Activated naive CD8-positive, alpha-beta T cell treated with anti-CD3 and anti-CD28 coated beads, Interleukin-2, amount 50 U/mL, for 24 hours (primary cell): ENCODE measurements at regions not wholly inside any gene's neighbourhood (a gene's known extent, or its start where the extent isn't known, plus 50 kb on each side); places are given as distances from the start of the nearest gene placed in this dataset.

Experiments
- ATAC-seq: fragments of 150-1000 bp; cut with Tn5 transposase; one replicate; pipeline ENCODE4 v1.10.0; 2021
- DNase-seq: peaks from one replicate; pipeline ENCODE4 v3.0.0; 2021
- H3K27ac Mint-ChIP-seq: one replicate; pipeline ENCODE4 v1.8.0; 2021; ENCODE audit warnings: mild to moderate bottlenecking, mixed read lengths
- H3K27me3 Mint-ChIP-seq: one replicate; pipeline ENCODE4 v1.8.0; 2021; ENCODE audit warnings: mixed read lengths
- H3K36me3 Mint-ChIP-seq: one replicate; pipeline ENCODE4 v1.8.0; 2021; ENCODE audit warnings: low read depth, mixed read lengths
- H3K4me1 Mint-ChIP-seq: one replicate; pipeline ENCODE4 v1.8.0; 2021; ENCODE audit warnings: mixed read lengths
- H3K4me3 Mint-ChIP-seq: one replicate; pipeline ENCODE4 v1.8.0; 2021; ENCODE audit warnings: mild to moderate bottlenecking, moderate library complexity, mixed read lengths
- H3K9me3 Mint-ChIP-seq: one replicate; pipeline ENCODE4 v1.8.0; 2021; ENCODE audit warnings: mixed read lengths

DNA sequence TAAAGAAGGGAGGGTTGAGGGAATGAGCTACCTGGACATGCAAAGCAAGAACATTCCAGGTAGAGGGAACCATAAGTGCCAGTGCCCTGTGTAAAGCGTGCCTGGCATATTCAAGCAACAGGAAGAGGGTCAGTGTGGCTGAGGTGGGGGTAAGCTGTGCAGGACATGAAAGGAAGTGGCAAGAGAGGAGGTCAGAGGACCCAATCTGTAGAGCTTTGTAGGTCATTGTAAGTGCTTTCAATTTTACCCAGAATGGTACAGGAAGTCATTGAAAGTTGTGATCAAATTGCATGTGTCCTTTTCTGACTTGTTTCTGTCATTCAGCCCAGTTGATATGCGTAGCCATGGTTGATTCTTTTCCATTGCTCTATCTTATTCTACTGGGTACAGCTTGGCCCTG is 156.6 kb downstream of the NOC3L start:
- Mint-ChIP-seq H3K4me3 (no peak overlapping the region), H3K27me3 (peaks cover 7% of the 10 kb centered on the region), H3K9me3 (no peaks in the 10 kb centered on the region), H3K4me1 (peaks cover 2% of the 10 kb centered on the region), H3K27ac (no peak overlapping the region), H3K36me3 (no peaks in the 10 kb centered on the region)
- no peak for ATAC-seq
- no peak for DNase-seq

DNA sequence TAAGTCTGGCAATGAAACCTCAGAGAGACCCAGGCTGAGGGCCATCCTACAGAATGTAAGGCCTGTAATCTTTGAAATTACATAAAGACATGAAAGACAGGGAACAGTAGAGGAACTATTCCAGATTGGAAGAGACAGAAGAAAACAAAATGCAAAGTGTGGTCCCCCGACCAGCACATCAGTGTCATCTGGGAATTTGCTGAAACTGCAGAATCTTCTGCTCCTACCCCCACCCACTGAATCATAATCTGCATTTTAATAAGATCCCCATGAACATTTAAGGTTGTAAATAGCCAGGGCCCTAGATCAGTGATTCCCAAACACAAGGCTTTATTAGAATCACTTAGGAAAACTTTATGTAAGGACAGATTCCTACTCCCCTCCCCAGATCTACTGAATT is 154.4 kb downstream of the NOC3L start:
- Mint-ChIP-seq H3K36me3 (no peaks in the 10 kb centered on the region), H3K27ac (no peak overlapping the region), H3K9me3 (no peaks in the 10 kb centered on the region), H3K4me1 (peaks cover 2% of the 10 kb centered on the region), H3K27me3 (peaks cover 8% of the 10 kb centered on the region), H3K4me3 (no peak overlapping the region)
- DNase-seq = no peak
- ATAC-seq = no peak

DNA sequence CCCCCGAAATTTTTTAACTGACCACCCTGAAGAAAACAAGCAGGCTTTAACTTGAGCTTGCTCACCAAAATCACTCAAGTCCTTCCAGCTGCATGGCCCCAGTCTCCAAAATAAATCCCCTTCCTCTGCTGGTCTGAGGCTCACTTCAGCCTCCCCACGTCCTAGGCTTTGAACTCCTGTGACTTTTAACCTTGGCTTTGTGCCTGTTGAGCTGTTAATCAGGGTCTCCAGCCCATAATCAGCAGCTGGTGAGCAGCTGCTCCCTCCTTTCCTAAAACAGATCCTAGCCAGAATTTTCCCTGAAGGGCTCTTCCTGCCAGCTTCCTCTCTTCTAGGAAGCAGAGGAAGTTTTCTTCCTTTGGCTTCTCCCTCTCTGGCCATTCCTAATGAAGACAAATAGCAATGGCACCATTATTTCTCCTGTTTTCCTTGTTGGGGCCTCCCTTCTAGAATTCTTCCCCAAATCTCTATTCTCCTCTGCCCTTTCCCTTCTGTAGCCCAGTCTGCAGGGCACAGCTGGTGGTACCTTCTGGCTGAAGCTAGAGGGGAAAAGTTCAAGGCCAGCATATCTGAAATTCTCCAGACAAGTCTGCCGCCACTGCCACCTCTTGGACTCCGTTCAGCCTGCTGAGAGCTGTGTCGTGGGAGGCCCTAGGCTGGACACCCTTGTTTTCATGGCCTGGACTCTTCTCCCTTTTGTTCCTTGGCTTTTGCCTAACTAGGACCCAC is 152.1 kb downstream of the NOC3L start:
- H3K27me3 Mint-ChIP-seq = peaks cover 6% of the 10 kb centered on the region
- no peaks in the 10 kb centered on the region for H3K9me3 Mint-ChIP-seq
- H3K36me3 Mint-ChIP-seq = no peaks in the 10 kb centered on the region
- no peak for ATAC-seq
- H3K27ac Mint-ChIP-seq = no peak overlapping the region
- no peak for DNase-seq
- peaks cover 2% of the 10 kb centered on the region for H3K4me1 Mint-ChIP-seq
- H3K4me3 Mint-ChIP-seq = no peak overlapping the region

- peaks cover 2% of the 10 kb centered on the region for H3K4me1 Mint-ChIP-seq
- no peak overlapping the region for H3K4me3 Mint-ChIP-seq
- no peaks in the 10 kb centered on the region for H3K9me3 Mint-ChIP-seq
- peaks cover 6% of the 10 kb centered on the region for H3K27me3 Mint-ChIP-seq
- H3K36me3 Mint-ChIP-seq = no peaks in the 10 kb centered on the region
- DNase-seq (no peak), ATAC-seq (no peak)
- no peak overlapping the region for H3K27ac Mint-ChIP-seq
Measured at GRCh38 chr10:94211169-94211510, 151.6 kb downstream of the NOC3L start.

- H3K27me3 Mint-ChIP-seq = peaks cover 6% of the 10 kb centered on the region
- no peak for DNase-seq
- H3K9me3 Mint-ChIP-seq = no peaks in the 10 kb centered on the region
- H3K27ac Mint-ChIP-seq = no peak overlapping the region
- no peaks in the 10 kb centered on the region for H3K36me3 Mint-ChIP-seq
- no peak overlapping the region for H3K4me3 Mint-ChIP-seq
- H3K4me1 Mint-ChIP-seq = no peaks in the 10 kb centered on the region
- no peak for ATAC-seq
Measured at GRCh38 chr10:94213001-94213530, 149.7 kb downstream of the NOC3L start.

GRCh38 chr10:94213980-94214379 is 148.8 kb downstream of the NOC3L start:
- DNase-seq = no peak
- H3K36me3 Mint-ChIP-seq = no peaks in the 10 kb centered on the region

GRCh38 chr10:94214481-94214893 is 148.3 kb downstream of the NOC3L start:
- no peak for DNase-seq

More at GRCh38 chr10:94213980-94214379, 148.8 kb downstream of the NOC3L start:
- Mint-ChIP-seq H3K4me1 (no peaks in the 10 kb centered on the region), H3K4me3 (no peak overlapping the region), H3K27me3 (peaks cover 6% of the 10 kb centered on the region), H3K27ac (no peak overlapping the region), H3K9me3 (no peaks in the 10 kb centered on the region)
- no peak for ATAC-seq

GRCh38 chr10:94216201-94216600 is 146.5 kb downstream of the NOC3L start:
- DNase-seq (no peak), ATAC-seq (peak; percentile 15)
- Mint-ChIP-seq H3K4me1 (no peaks in the 10 kb centered on the region), H3K27me3 (peaks cover 6% of the 10 kb centered on the region), H3K36me3 (no peaks in the 10 kb centered on the region), H3K4me3 (no peak overlapping the region), H3K9me3 (no peaks in the 10 kb centered on the region), H3K27ac (no peak overlapping the region)

More at GRCh38 chr10:94214481-94214893, 148.3 kb downstream of the NOC3L start:
- H3K27me3 Mint-ChIP-seq = peaks cover 6% of the 10 kb centered on the region
- H3K4me1 Mint-ChIP-seq = no peaks in the 10 kb centered on the region
- no peaks in the 10 kb centered on the region for H3K36me3 Mint-ChIP-seq
- no peak overlapping the region for H3K27ac Mint-ChIP-seq
- no peak for ATAC-seq
- no peaks in the 10 kb centered on the region for H3K9me3 Mint-ChIP-seq
- H3K4me3 Mint-ChIP-seq = no peak overlapping the region

DNA sequence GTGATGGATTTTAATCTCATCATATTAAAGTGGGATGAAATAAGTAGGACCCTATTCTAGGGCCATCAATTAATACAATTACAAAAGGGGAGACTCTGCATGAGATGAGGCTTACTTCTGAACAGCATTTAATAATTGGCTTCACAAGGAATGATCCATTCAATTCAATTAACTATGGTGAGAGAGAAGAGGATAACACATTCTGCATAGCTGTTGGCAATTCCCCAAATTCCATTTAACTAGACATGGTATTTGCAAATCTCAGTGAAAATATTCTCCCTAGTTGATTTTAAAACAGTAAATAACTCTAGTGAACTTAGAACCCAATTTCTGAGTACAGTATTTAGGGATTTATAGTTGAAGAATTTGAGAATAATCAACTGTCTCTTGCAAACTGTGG is 145.3 kb downstream of the NOC3L start:
- no peak overlapping the region for H3K4me3 Mint-ChIP-seq
- no peaks in the 10 kb centered on the region for H3K9me3 Mint-ChIP-seq
- DNase-seq (no peak), ATAC-seq (no peak)
- H3K36me3 Mint-ChIP-seq = no peaks in the 10 kb centered on the region
- no peaks in the 10 kb centered on the region for H3K4me1 Mint-ChIP-seq
- peaks cover 6% of the 10 kb centered on the region for H3K27me3 Mint-ChIP-seq
- H3K27ac Mint-ChIP-seq = no peak overlapping the region

DNA sequence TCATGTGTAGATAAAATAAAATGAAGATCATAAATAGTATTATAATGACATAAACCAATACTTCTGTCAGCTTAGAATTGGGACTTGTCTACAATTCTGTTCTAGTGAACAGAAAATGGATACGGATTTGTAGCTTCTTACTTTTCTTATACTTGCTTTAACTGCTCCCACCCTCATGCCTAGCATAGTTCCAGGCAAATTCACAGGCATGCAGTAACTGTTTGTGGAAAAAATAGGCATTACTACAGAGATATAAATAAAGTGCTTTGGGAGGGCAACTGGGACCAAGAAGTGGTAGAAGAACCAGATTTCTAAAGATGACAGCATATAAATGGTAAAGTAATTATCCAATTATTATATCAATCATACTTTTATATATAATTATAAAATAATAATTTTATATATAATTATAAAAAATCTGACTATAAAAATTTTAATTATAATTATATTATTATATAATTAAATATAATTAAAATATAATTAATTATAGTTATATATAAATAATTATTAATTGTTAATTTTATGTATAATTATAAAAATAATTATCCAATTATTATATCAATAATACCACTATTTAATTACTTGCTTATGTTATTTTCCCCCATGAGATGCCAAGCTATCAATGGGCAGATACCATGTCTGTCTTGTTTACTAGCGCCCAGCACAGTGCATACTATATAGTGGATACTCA is 144.1 kb downstream of the NOC3L start:
- Mint-ChIP-seq H3K27me3 (no peaks in the 10 kb centered on the region), H3K4me1 (no peaks in the 10 kb centered on the region), H3K27ac (no peak overlapping the region), H3K36me3 (no peaks in the 10 kb centered on the region), H3K4me3 (no peak overlapping the region), H3K9me3 (no peaks in the 10 kb centered on the region)
- ATAC-seq (no peak), DNase-seq (no peak)

- no peaks in the 10 kb centered on the region for H3K4me1 Mint-ChIP-seq
- H3K9me3 Mint-ChIP-seq = no peaks in the 10 kb centered on the region
- H3K27me3 Mint-ChIP-seq = no peaks in the 10 kb centered on the region
- ATAC-seq (no peak), DNase-seq (no peak)
- no peak overlapping the region for H3K4me3 Mint-ChIP-seq
- no peak overlapping the region for H3K27ac Mint-ChIP-seq
- no peaks in the 10 kb centered on the region for H3K36me3 Mint-ChIP-seq
Measured at GRCh38 chr10:94219829-94220228, 142.9 kb downstream of the NOC3L start.

DNA sequence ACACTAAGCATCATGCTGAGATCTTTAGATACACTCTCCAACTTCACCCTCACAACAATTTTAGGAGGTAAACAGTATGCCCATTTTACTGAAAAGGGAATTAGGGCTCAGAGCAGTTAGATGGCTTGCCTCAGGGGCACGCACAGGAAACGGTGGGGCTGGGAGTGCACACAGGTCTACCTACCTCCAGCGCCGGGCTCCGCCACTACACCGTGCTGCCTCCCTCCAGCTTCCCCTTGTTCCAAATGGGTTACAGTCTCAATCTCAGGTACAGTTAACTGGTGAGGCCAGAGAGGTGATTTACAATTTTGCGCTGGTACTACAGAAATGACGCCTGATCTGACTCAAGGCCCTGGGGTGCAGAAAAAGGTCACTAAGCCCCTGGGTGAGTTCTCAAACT is 142.0 kb downstream of the NOC3L start:
- Mint-ChIP-seq H3K9me3 (no peaks in the 10 kb centered on the region), H3K27me3 (no peaks in the 10 kb centered on the region), H3K4me3 (no peak overlapping the region), H3K4me1 (no peaks in the 10 kb centered on the region), H3K27ac (no peak overlapping the region), H3K36me3 (no peaks in the 10 kb centered on the region)
- no peak for ATAC-seq
- no peak for DNase-seq

DNA sequence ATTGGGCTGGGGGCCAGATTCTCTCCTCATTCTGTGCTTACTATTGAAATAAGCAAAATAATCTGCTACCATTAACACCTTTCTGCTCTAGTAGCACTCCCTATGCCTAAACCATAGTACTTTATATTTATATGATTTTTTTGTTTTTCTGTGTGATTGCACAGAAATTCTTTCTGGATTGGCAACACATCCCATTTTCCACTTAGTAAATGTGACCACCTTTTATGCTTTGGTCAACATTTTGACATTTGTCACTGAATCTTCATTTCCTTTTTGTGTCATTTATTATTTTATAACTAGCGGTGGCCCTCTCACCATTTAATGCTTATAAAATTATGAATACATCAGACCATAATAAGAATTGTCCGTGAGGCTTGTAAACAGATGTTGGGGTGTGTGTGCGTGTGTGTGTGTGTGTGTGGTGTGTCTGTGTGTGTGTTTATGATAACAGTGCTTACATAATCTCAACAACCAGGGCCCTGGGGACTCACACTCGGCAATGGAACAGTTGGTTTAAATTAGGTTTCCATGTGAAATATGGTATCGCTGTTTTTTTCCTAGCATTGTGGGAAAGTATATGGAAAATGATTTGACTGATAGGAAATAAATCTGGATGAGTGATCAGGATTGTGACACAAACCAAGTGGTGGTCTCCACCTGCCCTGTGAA is 138.9 kb downstream of the NOC3L start:
- Mint-ChIP-seq H3K4me1 (no peaks in the 10 kb centered on the region), H3K4me3 (no peak overlapping the region), H3K27me3 (no peaks in the 10 kb centered on the region), H3K27ac (no peak overlapping the region), H3K36me3 (no peaks in the 10 kb centered on the region), H3K9me3 (no peaks in the 10 kb centered on the region)
- DNase-seq = no peak
- no peak for ATAC-seq

- no peak for ATAC-seq
- no peak overlapping the region for H3K27ac Mint-ChIP-seq
- H3K36me3 Mint-ChIP-seq = no peaks in the 10 kb centered on the region
- no peaks in the 10 kb centered on the region for H3K27me3 Mint-ChIP-seq
- H3K4me1 Mint-ChIP-seq = no peaks in the 10 kb centered on the region
- H3K4me3 Mint-ChIP-seq = no peak overlapping the region
- no peaks in the 10 kb centered on the region for H3K9me3 Mint-ChIP-seq
- DNase-seq = no peak
Measured at GRCh38 chr10:94224656-94225055, 138.1 kb downstream of the NOC3L start.

DNA sequence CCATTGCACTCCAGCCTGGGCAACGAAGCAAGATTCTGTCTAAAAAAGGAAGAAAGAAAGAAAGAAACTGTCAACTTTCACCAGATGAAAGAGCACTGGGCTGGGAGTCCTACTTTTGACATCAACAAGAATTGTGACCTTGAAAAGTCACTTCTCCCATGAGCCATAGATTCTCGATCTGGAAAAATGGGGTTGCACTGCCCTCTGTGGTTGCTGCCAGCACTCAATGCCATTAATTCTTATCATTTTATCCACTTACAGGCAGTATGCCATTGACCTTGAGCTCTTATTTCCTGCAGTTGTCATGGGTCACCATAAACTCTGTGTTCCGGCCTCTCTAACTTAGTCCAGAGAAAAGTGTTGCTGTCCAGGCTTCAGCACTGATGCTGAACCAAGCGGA is 137.2 kb downstream of the NOC3L start:
- Mint-ChIP-seq H3K27me3 (peaks cover under 1% of the 10 kb centered on the region), H3K27ac (no peak overlapping the region), H3K4me1 (no peaks in the 10 kb centered on the region), H3K36me3 (no peaks in the 10 kb centered on the region), H3K4me3 (no peak overlapping the region), H3K9me3 (no peaks in the 10 kb centered on the region)
- DNase-seq = no peak
- ATAC-seq = no peak
